ENCODE measurements at regions not wholly inside any gene's neighbourhood (a gene's known extent, or its start where the extent isn't known, plus 50 kb on each side); places are given as distances from the start of the nearest gene placed in this dataset.

- CTCF ChIA-PET (ENCODE audit: low intra/inter-chr PET ratio), result no interaction called here
- 0% methylated on average over 2 of the region's 2 CpGs for WGBS (ENCODE audit: insufficient coverage, low coverage, missing lambda C conversion rate)
- no peaks in the 10 kb centered on the region for H3K79me2 ChIP-seq (ENCODE audit: control insufficient read depth, insufficient read depth, low read length)
- no peak overlapping the region for H3K4me3 ChIP-seq
- H2AFZ ChIP-seq (ENCODE audit: low read depth, low read length), result no peak overlapping the region
- no peak overlapping the region for H3K9ac ChIP-seq (ENCODE audit: insufficient read depth in 1 of 2, low read depth in 2 of 2, low read length in 2 of 2)
- intact Hi-C loops (cut with micrococcal nuclease) (no loop called here), in situ Hi-C loops (cut with MboI) (no loop called here)
- no peaks in the 10 kb centered on the region for H3K4me1 ChIP-seq (replicated peaks in 1 of 2; ENCODE audit: control insufficient read depth in 2 of 2, insufficient read depth in 2 of 2, low read length in 2 of 2)
- no peaks in the 10 kb centered on the region for H3K27me3 ChIP-seq (ENCODE audit: control insufficient read depth in 2 of 2, insufficient read depth in 2 of 2, low read length in 2 of 2)
- no peaks in the 10 kb centered on the region for H3K9me3 ChIP-seq (replicated peaks; ENCODE audit: control insufficient read depth, insufficient read depth, low read depth, low read length)
- no peak overlapping the region for H3K27ac ChIP-seq (ENCODE audit: extremely low read depth, low read depth, low read length)
- POLR2A ChIA-PET, result no interaction called here
- H4K20me1 ChIP-seq (replicated peaks; ENCODE audit: control insufficient read depth, insufficient read depth, low read length), result no peaks in the 10 kb centered on the region
- DNase-seq (ENCODE audit: extremely low read depth in 1 of 4, low spot score in 3 of 4) (no peak), FAIRE-seq (no peak), ATAC-seq (no peak)
- H3K4me2 ChIP-seq (ENCODE audit: insufficient read depth, low read length), result no peak overlapping the region
- H3K9me1 ChIP-seq (ENCODE audit: control insufficient read depth, insufficient read depth, low read length), result no peaks in the 10 kb centered on the region
- H3K36me3 ChIP-seq (ENCODE audit: control insufficient read depth, insufficient read depth, low read length), result no peaks in the 10 kb centered on the region
- no TSS peak for BruUV-seq (replicated peaks)
- TF ChIP-seq, protein P1, sequence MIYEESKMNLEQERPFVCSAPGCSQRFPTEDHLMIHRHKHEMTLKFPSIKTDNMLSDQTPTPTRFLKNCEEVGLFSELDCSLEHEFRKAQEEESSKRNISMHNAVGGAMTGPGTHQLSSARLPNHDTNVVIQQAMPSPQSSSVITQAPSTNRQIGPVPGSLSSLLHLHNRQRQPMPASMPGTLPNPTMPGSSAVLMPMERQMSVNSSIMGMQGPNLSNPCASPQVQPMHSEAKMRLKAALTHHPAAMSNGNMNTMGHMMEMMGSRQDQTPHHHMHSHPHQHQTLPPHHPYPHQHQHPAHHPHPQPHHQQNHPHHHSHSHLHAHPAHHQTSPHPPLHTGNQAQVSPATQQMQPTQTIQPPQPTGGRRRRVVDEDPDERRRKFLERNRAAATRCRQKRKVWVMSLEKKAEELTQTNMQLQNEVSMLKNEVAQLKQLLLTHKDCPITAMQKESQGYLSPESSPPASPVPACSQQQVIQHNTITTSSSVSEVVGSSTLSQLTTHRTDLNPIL (CRISPR knock-in tag; IDR thresholded peaks at IDR 0.05), result no peak
- no peak for TF ChIP-seq HMGXB4 (CRISPR knock-in tag; IDR thresholded peaks at IDR 0.05)
- no peak for TF ChIP-seq GABPB2 (CRISPR knock-in tag; conservative IDR thresholded peaks at IDR 0.05)
- no peak for TF ChIP-seq BHLHE40 (IDR thresholded peaks at IDR 0.05; ENCODE audit: low read length)
- TF ChIP-seq BCOR (IDR thresholded peaks at IDR 0.05), result no peak
- no peak for TF ChIP-seq ZNF184 (CRISPR knock-in tag; IDR thresholded peaks at IDR 0.05)
- TF ChIP-seq NUFIP1 (IDR thresholded peaks at IDR 0.05; ENCODE audit: partially characterized antibody), result no peak
- TF ChIP-seq ZNF592 (IDR thresholded peaks at IDR 0.05), result no peak
Measured at GRCh38 chr10:129293991-129294700, 172.9 kb upstream of the MGMT start.

Measured in K562 (cell line).